ENCODE measurements at regions not wholly inside any gene's neighbourhood (a gene's known extent, or its start where the extent isn't known, plus 50 kb on each side); places are given as distances from the start of the nearest gene placed in this dataset.

DNA sequence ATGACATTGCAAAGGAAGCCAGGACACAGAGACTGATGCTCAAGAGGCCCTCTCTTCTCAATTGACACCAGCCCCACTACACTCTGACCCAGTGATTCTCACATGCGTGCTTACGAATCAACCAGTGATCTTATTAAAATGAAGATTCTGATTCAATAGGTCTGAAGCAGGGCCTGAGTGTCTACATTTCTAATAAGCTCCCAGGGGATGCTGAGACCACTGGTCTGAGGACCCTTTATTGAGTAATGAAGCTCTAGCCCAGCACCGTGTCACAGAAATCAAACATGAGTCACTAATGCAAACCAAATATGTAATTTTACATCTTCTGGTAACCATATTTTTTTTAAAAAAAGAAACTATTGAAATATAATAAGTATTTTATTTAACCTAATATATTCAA, 689.1 kb upstream of the LMCD1 start:
- Histone ChIP-seq H3K9ac (ENCODE audit: insufficient read depth in 1 of 2, low read length in 2 of 2) (no peak overlapping the region), H3K4me1 (ENCODE audit: control insufficient read depth in 5 of 5, insufficient read depth in 5 of 5, low read length in 5 of 5) (no peaks in the 10 kb centered on the region), H3K4me3 (no peak overlapping the region), H3K27ac (ENCODE audit: low read depth in 1 of 2, low read length in 1 of 2) (no peak overlapping the region), H3K36me3 (ENCODE audit: control insufficient read depth in 4 of 4, insufficient read depth in 4 of 4, low read length in 4 of 4) (no peaks in the 10 kb centered on the region), H3K27me3 (ENCODE audit: control insufficient read depth in 3 of 3, insufficient read depth in 3 of 3, low read length in 2 of 3) (no peaks in the 10 kb centered on the region), H3K9me3 (ENCODE audit: control insufficient read depth in 4 of 4, insufficient read depth in 3 of 4, low read length in 3 of 4) (no peaks in the 10 kb centered on the region)
- 95 to 98% methylated on average over 3 of the region's 3 CpGs for WGBS, 2 donors
- DNase-seq: no peak
- no peak for TF ChIP-seq CTCF (IDR thresholded peaks at IDR 0.05; ENCODE audit: control extremely low read depth, extremely low read depth)
- ATAC-seq (ENCODE audit: insufficient read depth, low FRiP score): no peak

- Histone ChIP-seq H3K9ac (ENCODE audit: insufficient read depth in 1 of 2, low read length in 2 of 2) (no peak overlapping the region), H3K36me3 (ENCODE audit: control insufficient read depth in 4 of 4, insufficient read depth in 4 of 4, low read length in 4 of 4) (no peaks in the 10 kb centered on the region), H3K27ac (ENCODE audit: low read depth in 1 of 2, low read length in 1 of 2) (no peak overlapping the region), H3K9me3 (ENCODE audit: control insufficient read depth in 4 of 4, insufficient read depth in 3 of 4, low read length in 3 of 4) (no peaks in the 10 kb centered on the region), H3K27me3 (ENCODE audit: control insufficient read depth in 3 of 3, insufficient read depth in 3 of 3, low read length in 2 of 3) (no peaks in the 10 kb centered on the region), H3K4me3 (no peak overlapping the region), H3K4me1 (ENCODE audit: control insufficient read depth in 5 of 5, insufficient read depth in 5 of 5, low read length in 5 of 5) (no peaks in the 10 kb centered on the region)
- TF ChIP-seq CTCF (IDR thresholded peaks at IDR 0.05; ENCODE audit: control extremely low read depth, extremely low read depth): no peak
- DNase-seq: no peak
- 62 to 77% methylated on average over 1 of the region's 1 CpG for WGBS, 2 donors
- ATAC-seq (ENCODE audit: insufficient read depth, low FRiP score): no peak
Observed at GRCh38 chr3:7813365-7813764, 688.3 kb upstream of the LMCD1 start.

- H3K9me3 ChIP-seq (ENCODE audit: control insufficient read depth in 4 of 4, insufficient read depth in 3 of 4, low read length in 3 of 4): peaks cover 0 to under 1% (median 0%) of the 10 kb centered on the region in 4 donors
- H3K36me3 ChIP-seq (ENCODE audit: control insufficient read depth in 4 of 4, insufficient read depth in 4 of 4, low read length in 4 of 4): no peaks in the 10 kb centered on the region
- no peak overlapping the region for H3K4me3 ChIP-seq
- H3K4me1 ChIP-seq (ENCODE audit: control insufficient read depth in 5 of 5, insufficient read depth in 5 of 5, low read length in 5 of 5): no peaks in the 10 kb centered on the region
- no peaks in the 10 kb centered on the region for H3K27me3 ChIP-seq (ENCODE audit: control insufficient read depth in 3 of 3, insufficient read depth in 3 of 3, low read length in 2 of 3)
- H3K9ac ChIP-seq (ENCODE audit: insufficient read depth in 1 of 2, low read length in 2 of 2): no peak overlapping the region
- no peak for TF ChIP-seq CTCF (IDR thresholded peaks at IDR 0.05; ENCODE audit: control extremely low read depth, extremely low read depth)
- DNase-seq (no peak), ATAC-seq (ENCODE audit: insufficient read depth, low FRiP score) (no peak)
- H3K27ac ChIP-seq (ENCODE audit: low read depth in 1 of 2, low read length in 1 of 2): no peak overlapping the region
- WGBS, 2 donors: 97 to 99% methylated on average over 3 of the region's 3 CpGs
Observed at GRCh38 chr3:7817239-7817638, 684.4 kb upstream of the LMCD1 start.

DNA sequence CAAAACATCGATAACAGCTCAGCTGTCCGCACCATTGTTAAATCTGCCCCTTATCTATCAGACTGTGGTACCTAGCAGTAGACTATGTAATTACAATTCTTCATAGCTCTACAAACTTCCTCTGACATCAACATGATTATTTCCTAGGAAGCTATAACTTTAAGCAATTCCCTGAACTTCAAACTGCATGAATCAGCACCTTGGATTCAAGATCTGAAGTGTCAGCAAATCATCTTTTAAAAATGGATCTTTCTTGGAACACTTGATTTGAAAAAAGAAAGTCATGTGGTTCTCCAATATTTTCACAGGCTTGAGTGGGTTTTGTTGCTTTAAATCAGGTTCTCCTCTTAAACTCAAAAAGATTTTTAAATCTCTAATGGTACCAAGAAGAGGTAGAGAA, 680.7 kb upstream of the LMCD1 start:
- Histone ChIP-seq H3K36me3 (ENCODE audit: control insufficient read depth in 4 of 4, insufficient read depth in 4 of 4, low read length in 4 of 4) (no peaks in the 10 kb centered on the region), H3K27me3 (ENCODE audit: control insufficient read depth in 3 of 3, insufficient read depth in 3 of 3, low read length in 2 of 3) (no peaks in the 10 kb centered on the region), H3K9ac (ENCODE audit: insufficient read depth in 1 of 2, low read length in 2 of 2) (no peak overlapping the region), H3K27ac (ENCODE audit: low read depth in 1 of 2, low read length in 1 of 2) (no peak overlapping the region), H3K4me1 (ENCODE audit: control insufficient read depth in 5 of 5, insufficient read depth in 5 of 5, low read length in 5 of 5) (no peaks in the 10 kb centered on the region), H3K4me3 (no peak overlapping the region), H3K9me3 (ENCODE audit: control insufficient read depth in 4 of 4, insufficient read depth in 3 of 4, low read length in 3 of 4) (peaks cover 0 to 19% (median 10%) of the 10 kb centered on the region in 4 donors)
- 95% methylated on average over 2 of the region's 2 CpGs for WGBS, 2 donors
- no peak for ATAC-seq (ENCODE audit: insufficient read depth, low FRiP score)
- DNase-seq: no peak
- no peak for TF ChIP-seq CTCF (IDR thresholded peaks at IDR 0.05; ENCODE audit: control extremely low read depth, extremely low read depth)

All from lung (tissue), 11 donors.